GM12872 (cell line): ENCODE measurements at regions not wholly inside any gene's neighbourhood (a gene's known extent, or its start where the extent isn't known, plus 50 kb on each side); places are given as distances from the start of the nearest gene placed in this dataset.

Experiments used
- CTCF ChIP-seq: IDR thresholded peaks from 3 replicates; pipeline ENCODE4 v1.5.1; 2011; ENCODE audit warnings: low read depth, mild to moderate bottlenecking, low read length, moderate library complexity; ENCODE audit not compliant: insufficient read depth

DNA sequence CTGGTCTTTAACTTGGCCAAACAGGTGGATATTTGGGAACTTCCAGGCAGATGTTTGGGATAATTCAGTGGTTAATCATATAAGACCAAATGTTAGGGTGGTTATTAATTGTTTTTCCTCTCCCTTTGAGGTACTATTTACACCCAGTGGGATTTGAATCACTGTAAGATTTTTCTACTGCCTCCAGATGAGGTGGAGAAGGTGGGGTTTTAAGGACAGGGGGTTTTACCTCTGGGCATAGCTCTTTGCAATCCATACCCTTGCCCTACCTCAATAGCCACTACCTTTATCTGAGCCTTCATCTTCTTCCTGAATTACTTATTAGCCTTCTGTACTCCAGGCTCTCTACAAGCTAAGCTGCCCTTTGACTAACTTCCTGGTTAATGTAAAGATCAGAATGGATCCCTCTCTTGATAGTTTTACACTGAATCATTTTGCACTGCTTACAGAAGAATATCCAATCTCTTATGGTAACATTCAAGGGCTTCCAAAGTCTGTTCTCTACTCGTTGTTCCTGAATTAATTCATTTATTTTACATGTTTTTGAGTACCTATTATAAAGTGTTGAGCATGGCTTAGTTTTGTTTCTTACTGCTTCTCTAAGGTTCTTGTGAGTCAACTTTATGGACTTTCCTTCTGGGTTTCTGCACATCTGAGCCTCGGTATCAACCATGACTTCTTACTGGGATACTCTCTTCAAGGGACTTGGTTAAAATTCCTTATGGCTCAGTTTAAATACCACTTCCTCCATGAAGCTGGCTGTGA is 331.2 kb upstream of the TBL1XR1 start:
- TF ChIP-seq CTCF, result no peak

DNA sequence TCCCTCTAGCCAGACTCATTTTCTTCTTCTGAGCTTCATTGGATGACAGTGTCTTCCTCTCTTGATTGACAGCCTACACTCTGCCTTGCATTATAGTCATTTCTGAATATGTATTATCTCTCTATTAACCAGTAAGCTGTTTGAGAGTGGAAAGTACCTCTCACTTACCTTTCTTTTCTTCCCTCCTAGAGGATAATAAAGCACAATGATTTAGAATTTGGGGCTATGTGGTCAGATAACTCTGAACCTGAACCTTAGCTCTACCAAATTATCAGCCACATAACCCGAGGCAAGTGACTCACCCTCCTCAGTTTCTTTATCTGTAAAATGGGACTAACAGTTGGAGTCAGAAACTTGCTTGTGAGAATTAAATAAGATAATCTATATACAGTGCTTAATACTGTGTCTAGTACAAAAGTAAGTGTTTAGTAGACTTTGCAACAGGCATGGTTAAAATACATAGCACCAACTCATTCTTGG is 331.8 kb upstream of the TBL1XR1 start:
- no peak for TF ChIP-seq CTCF

- no peak for TF ChIP-seq CTCF
Observed at GRCh38 chr3:177529716-177530335, 332.5 kb upstream of the TBL1XR1 start.

GRCh38 chr3:177530908-177531307 is 333.6 kb upstream of the TBL1XR1 start:
- no peak for TF ChIP-seq CTCF

GRCh38 chr3:177536873-177537272 is 339.6 kb upstream of the TBL1XR1 start:
- TF ChIP-seq CTCF, result no peak

DNA sequence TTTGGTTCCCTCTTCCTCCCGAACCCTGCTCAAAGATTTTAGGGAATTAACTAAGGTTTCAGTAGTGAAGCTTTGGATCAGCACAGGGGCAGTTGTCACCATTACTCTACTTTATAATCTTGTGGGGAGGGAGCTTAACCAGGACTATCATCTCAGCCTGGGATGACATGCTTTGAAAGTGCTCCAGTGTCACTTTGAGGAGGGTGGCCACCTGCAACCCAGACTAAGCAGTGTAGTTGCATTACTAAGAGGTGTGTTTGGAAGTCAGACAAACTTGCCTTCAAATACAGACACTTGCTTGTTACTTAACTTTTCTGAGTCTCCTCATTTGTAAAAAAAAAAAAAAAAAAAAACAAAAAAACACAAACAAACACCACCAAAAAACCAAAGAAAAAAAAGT is 340.3 kb upstream of the TBL1XR1 start:
- no peak for TF ChIP-seq CTCF

DNA sequence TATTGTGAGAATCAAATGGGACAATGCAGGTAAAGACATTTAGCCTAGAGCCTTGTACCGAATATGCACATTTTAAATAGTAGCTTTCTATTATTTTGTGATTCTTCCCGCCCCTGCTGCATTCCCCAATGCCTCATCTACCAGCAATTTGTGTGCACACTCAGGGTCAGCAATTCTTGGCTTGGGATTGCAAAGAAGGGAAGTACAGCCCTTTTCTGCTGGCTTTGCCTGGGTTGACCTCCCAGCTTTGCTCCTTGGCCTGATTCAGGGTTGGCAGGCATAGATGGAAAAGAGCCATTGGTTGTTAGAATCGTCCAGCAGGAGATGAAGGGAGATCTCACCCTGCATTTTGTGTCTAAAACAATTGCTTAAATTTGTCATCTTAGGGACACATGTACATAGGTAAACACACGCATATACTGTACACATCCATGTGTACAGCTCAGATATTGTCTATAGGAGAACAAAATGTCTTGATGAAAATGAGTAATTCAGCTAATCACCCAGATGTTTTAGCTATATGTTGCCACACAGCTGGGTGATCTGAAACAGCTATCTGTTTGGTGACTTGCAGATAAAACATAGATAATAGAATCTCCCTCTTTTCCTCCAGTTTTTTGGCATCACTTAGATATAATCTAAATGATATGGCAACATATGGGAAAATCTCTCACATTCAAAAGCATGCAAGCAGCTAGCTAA is 340.9 kb upstream of the TBL1XR1 start:
- no peak for TF ChIP-seq CTCF
